Nephron (organoid): ENCODE measurements at regions not wholly inside any gene's neighbourhood (a gene's known extent, or its start where the extent isn't known, plus 50 kb on each side); places are given as distances from the start of the nearest gene placed in this dataset.
"Not testable (repeated sequence)": the region's sequence is repeated elsewhere in the genome, so short reads cannot be mapped to it uniquely, and the experiment has no call there.

Experiments
- H3K27ac Mint-ChIP-seq, 3 experiments: 2 replicates each; pipeline ENCODE4 v1.8.0; 2020; ENCODE audit warnings: mixed read lengths in 3 of 3, mild to moderate bottlenecking in 2 of 3, moderate library complexity in 1 of 3
- H3K27me3 Mint-ChIP-seq: 2 replicates; pipeline ENCODE4 v1.8.0; 2021; ENCODE audit warnings: low read depth, mild to moderate bottlenecking, moderate library complexity, mixed read lengths
- H3K36me3 Mint-ChIP-seq: 2 replicates; pipeline ENCODE4 v1.8.0; 2020; ENCODE audit warnings: low read depth, mixed read lengths
- H3K4me1 Mint-ChIP-seq: 2 replicates; pipeline ENCODE4 v1.8.0; 2020; ENCODE audit warnings: mixed read lengths
- H3K4me3 Mint-ChIP-seq, 3 experiments: 2 replicates each; pipeline ENCODE4 v1.8.0; 2020; ENCODE audit warnings: mild to moderate bottlenecking in 3 of 3, mixed read lengths in 3 of 3, moderate library complexity in 2 of 3
- H3K9me3 Mint-ChIP-seq: 2 replicates; pipeline ENCODE4 v1.8.0; 2020; ENCODE audit warnings: mixed read lengths
- TF ChIP-seq, protein P1 (sequence below), 3 experiments: fragments of 200-600 bp; sonication (generic); IDR thresholded peaks; one replicate each; pipeline ENCODE4 v1.5.0; 2021; ENCODE audit warnings: antibody characterized with exemption in 3 of 3; ENCODE audit not compliant: unreplicated experiment in 3 of 3

DNA sequence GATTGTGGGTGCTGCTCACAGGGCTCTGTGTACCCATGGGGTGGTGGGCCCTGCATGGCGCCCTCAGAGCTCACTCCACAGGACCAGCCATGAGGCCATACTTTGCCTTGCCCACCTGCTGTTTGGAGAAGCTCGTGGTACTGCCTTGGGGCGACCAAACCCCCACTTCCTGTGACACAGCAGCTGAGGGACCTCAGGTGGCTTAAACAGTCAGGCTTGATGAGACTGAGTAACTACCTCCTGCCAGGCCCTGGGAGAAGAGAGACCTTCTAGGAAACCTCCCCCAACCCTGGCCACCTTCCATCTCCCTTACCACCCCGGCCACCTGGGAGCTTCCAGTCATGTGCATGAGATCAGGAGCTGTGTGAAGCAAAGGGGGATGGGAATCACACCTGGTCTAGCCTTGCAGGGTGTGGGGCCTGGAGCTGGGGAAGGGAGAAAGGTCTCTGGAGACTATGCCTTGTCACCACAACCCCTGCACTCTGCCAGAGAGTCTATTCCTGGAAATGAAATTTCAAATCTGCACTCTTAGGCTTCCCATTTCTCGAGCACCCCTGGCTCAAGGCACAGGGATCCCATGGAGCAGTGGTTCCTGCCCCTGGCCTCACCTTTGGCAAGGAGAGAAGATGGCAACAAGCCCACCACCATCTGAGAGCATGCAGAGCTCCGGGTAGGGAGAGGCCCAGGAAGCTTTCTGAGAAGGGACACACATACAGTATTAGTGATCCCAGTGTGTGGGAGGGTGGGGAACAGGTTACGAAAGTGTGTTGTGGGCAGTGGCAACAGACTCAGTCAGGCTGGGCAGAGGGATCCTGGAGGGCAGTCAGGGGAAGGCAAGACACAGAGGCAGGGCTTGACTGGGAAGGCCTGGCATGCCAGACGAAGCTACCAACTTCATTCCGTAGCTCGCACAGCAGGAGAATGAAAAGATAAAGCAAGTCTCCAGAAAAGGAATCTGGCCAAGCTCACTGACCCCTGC, 125.0 kb downstream of the URI1 start:
- Mint-ChIP-seq H3K4me3 (no peak overlapping the region), H3K27me3 (no peaks in the 10 kb centered on the region), H3K4me1 (peaks cover 4% of the 10 kb centered on the region), H3K9me3 (no peaks in the 10 kb centered on the region), H3K36me3 (no peaks in the 10 kb centered on the region), H3K27ac (no peak overlapping the region)
- TF ChIP-seq, protein P1, sequence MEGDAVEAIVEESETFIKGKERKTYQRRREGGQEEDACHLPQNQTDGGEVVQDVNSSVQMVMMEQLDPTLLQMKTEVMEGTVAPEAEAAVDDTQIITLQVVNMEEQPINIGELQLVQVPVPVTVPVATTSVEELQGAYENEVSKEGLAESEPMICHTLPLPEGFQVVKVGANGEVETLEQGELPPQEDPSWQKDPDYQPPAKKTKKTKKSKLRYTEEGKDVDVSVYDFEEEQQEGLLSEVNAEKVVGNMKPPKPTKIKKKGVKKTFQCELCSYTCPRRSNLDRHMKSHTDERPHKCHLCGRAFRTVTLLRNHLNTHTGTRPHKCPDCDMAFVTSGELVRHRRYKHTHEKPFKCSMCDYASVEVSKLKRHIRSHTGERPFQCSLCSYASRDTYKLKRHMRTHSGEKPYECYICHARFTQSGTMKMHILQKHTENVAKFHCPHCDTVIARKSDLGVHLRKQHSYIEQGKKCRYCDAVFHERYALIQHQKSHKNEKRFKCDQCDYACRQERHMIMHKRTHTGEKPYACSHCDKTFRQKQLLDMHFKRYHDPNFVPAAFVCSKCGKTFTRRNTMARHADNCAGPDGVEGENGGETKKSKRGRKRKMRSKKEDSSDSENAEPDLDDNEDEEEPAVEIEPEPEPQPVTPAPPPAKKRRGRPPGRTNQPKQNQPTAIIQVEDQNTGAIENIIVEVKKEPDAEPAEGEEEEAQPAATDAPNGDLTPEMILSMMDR (IDR thresholded peaks at IDR 0.05; ENCODE audit: unreplicated experiment in 3 of 3), result no peak

DNA sequence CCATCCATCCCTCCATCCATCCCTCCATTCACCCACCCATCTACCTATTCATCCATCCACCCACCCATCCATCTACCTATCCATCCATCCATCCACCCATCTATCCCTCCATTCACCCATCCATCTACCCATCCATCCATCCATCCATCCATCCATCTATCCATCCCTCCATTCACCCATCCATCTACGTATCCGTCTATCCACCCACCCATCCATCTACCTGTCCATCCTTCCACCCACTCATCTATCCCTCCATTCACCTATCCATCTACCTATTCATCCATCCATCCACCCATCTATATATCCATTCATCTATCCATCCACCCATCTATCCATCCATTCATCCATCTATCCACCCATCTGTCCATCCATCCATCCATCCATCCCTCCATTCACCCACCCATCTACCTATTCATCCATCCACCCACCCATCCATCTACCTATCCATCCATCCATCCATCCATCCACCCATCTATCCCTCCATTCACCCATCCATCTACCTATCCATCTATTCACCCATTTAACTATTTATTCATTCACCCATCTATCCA, 126.0 kb downstream of the URI1 start:
- not testable (repeated sequence) for H3K4me3 Mint-ChIP-seq, H3K36me3 Mint-ChIP-seq, H3K27me3 Mint-ChIP-seq, H3K27ac Mint-ChIP-seq, H3K9me3 Mint-ChIP-seq, H3K4me1 Mint-ChIP-seq

DNA sequence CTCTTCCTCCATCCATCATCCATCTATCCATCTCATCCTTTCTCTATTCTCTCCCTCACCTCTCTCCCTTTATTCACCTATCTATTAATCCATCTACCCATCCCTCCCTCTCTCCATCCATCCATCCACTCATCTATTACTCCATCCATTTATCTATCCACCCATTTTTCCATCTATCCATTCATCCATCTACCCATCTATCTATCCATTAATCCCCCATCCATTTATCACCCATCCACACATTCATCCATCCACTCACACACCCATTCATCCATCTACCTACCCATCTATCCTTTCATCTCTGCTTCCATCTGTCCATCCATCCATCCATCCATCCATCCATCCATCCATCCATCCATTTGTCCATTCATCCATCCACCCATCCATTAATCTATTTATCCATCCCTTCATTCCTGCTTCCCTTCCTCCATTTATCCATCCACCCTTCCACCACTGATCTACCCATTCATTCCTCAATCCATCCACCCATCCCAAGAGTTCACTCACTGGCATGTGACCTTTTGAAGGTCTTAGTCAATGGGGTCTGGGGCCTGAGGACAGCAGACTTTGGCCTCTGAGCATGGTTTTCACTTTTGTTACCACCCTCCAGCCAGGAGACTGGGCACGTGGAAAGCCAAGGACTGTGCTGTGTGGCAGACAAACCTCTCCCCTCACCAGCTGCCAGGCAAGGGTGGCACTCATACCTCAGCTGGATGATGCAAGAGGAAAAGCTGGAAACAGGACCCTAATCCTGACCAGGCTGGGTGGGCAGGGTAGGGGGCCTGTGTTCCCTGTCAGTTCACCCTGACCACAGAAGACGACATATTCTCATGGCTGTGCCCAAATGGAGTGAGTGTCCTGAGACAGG, 126.7 kb downstream of the URI1 start:
- no peaks in the 10 kb centered on the region for H3K9me3 Mint-ChIP-seq
- no peaks in the 10 kb centered on the region for H3K36me3 Mint-ChIP-seq
- no peak overlapping the region for H3K4me3 Mint-ChIP-seq
- no peak overlapping the region for H3K27ac Mint-ChIP-seq
- TF ChIP-seq, protein P1 (IDR thresholded peaks at IDR 0.05; ENCODE audit: unreplicated experiment in 3 of 3), result no peak
- peaks cover 4% of the 10 kb centered on the region for H3K4me1 Mint-ChIP-seq
- no peaks in the 10 kb centered on the region for H3K27me3 Mint-ChIP-seq

DNA sequence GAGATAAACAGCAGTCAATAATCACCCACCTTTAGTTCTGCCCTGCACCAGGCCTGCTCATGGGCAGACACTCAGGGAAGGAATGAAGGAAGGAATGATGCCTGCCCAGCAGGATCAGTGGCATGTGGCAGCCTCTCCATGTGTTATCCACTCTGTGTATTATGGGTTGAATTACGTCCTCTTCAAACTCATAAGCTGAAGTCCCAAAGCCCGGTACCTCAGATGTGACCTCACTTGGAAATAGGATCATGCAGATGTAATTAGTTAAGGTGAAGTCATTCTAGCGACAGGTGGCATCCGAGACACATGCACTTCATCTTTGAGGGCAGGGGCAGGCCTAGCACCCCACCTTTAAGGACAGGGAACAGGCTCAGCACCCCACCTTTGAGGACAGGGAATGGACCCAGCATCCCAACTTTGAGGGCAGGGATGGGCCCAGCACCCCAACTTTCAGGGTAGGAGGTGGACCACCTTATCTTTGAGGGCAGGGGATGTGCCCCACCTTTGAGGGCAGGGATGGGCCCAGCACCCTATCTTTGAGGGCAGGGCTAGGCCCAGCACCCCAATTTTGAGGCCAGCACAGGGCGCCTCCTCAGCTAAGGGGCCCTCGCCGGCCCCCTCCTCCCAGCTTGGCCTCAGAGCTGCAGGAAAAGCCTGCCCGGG, 127.6 kb downstream of the URI1 start:
- no peaks in the 10 kb centered on the region for H3K27me3 Mint-ChIP-seq
- H3K4me3 Mint-ChIP-seq, result no peak overlapping the region
- H3K9me3 Mint-ChIP-seq, result no peaks in the 10 kb centered on the region
- H3K36me3 Mint-ChIP-seq, result no peaks in the 10 kb centered on the region
- TF ChIP-seq, protein P1 (IDR thresholded peaks at IDR 0.05; ENCODE audit: unreplicated experiment in 3 of 3), result no peak
- peaks cover 4% of the 10 kb centered on the region for H3K4me1 Mint-ChIP-seq
- peak overlapping the region in 2 of 3 experiments; percentile 77 to 88 for H3K27ac Mint-ChIP-seq

DNA sequence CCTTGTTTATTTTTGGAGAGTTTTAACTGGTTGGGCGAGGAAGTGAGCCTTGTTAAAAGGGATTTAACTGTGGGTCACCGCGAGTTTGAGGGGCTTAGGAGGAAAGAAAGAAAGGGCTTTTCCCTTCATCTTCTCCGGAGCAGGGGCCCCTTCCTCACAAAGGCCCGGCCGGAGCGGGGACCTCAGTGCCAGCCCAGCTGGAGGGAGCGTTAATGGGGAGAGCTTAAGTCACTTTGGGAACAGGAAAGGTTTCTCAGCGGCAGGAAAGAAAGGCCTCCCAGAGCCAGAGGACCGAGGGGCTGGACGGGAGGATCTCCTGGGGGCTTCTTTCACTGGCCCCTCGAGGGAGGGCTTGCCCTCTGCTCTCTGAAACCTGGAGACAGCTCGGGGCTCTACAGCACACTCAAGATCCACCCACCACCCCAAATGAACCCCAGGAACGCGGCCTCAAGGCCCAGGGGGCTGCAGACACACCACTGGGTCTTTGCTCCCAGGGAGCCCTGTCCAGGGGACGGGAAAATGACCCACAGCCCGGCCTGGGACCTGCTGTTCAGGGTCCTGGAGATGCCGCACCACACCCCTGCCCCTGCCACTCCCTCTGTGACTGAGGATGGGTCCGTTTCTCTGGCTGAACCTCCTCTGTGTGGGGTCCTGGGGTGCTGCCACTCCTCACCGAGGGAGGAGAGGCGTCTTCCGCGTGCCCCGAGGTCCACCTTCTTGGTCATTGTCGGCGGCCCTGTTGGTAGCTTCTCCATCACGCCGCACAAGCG, 128.3 kb downstream of the URI1 start:
- H3K4me1 Mint-ChIP-seq, result peaks cover 4% of the 10 kb centered on the region
- peak overlapping the region in 2 of 3 experiments; percentile 77 to 88 for H3K27ac Mint-ChIP-seq
- TF ChIP-seq, protein P1 (IDR thresholded peaks at IDR 0.05; ENCODE audit: unreplicated experiment in 3 of 3), result no peak

More for the DNA sequence above, 128.3 kb downstream of the URI1 start:
- Mint-ChIP-seq H3K27me3 (no peaks in the 10 kb centered on the region), H3K4me3 (no peak overlapping the region), H3K36me3 (no peaks in the 10 kb centered on the region), H3K9me3 (no peaks in the 10 kb centered on the region)
